HG02852 (cell line): ENCODE measurements at regions not wholly inside any gene's neighbourhood (a gene's known extent, or its start where the extent isn't known, plus 50 kb on each side); places are given as distances from the start of the nearest gene placed in this dataset.

Experiments
- ATAC-seq: cut with Tn5 transposase; IDR thresholded peaks from one replicate; pipeline ENCODE4 v1.9.1; 2021; ENCODE audit warnings: mild to moderate bottlenecking, moderate library complexity; ENCODE audit not compliant: unreplicated experiment

GRCh38 chr5:37921452-37921851 lies 81.6 kb upstream of the GDNF start:
- no peak for ATAC-seq

GRCh38 chr5:37918424-37918823 lies 78.6 kb upstream of the GDNF start:
- ATAC-seq = no peak

- no peak for ATAC-seq
These were observed 76.7 kb upstream of the GDNF start for GRCh38 chr5:37916525-37916924.

- peak; percentile 85 for ATAC-seq
These were observed 75.4 kb upstream of the GDNF start for GRCh38 chr5:37915097-37915736.

- peak; percentile 90 for ATAC-seq
These were observed 69.9 kb upstream of the GDNF start for GRCh38 chr5:37909610-37910266.

GRCh38 chr5:37906416-37906815 lies 66.6 kb upstream of the GDNF start:
- ATAC-seq = no peak

- no peak for ATAC-seq
These were observed 65.4 kb upstream of the GDNF start for GRCh38 chr5:37905230-37905629.

- no peak for ATAC-seq
These were observed 62.5 kb upstream of the GDNF start for GRCh38 chr5:37902323-37902722.

GRCh38 chr5:37900692-37901091 lies 60.9 kb upstream of the GDNF start:
- ATAC-seq = no peak

GRCh38 chr5:37899037-37899436 lies 59.2 kb upstream of the GDNF start:
- ATAC-seq = no peak

GRCh38 chr5:37896159-37896558 lies 56.3 kb upstream of the GDNF start:
- no peak for ATAC-seq

GRCh38 chr5:37893434-37894134 lies 53.7 kb upstream of the GDNF start:
- ATAC-seq = no peak

GRCh38 chr5:37892586-37892985 lies 52.7 kb upstream of the GDNF start:
- ATAC-seq = no peak

- no peak for ATAC-seq
These were observed 52.0 kb upstream of the GDNF start for GRCh38 chr5:37891832-37892231.

- no peak for ATAC-seq
These were observed 49.9 kb upstream of the GDNF start for GRCh38 chr5:37889612-37890317.
